ENCODE measurements at regions not wholly inside any gene's neighbourhood (a gene's known extent, or its start where the extent isn't known, plus 50 kb on each side); places are given as distances from the start of the nearest gene placed in this dataset.

DNA sequence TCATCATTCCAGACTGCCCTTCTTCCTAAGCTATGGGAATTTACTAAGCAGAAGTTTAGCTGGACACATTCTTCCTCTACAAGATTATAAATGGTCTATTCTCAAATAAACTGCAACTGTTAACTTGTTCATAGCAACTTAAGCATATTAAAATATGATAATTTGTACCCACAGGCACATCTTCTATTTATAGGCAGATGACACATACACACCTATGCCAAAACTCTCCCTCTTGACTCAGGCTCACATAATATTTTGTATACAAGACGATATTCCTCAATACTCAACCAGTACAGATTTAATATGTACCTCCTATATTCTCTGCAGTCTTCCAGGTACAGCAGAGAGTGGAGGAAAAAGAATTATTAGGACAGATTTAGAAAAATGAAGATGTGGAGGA is 232.7 kb upstream of the KIAA1217 start:
- no peak overlapping the region for H2BK20ac ChIP-seq (ENCODE audit: low read length)

More for the DNA sequence above, 232.7 kb upstream of the KIAA1217 start:
- Histone ChIP-seq H4K20me1 (replicated peaks in 1 of 2; ENCODE audit: control insufficient read depth in 1 of 2, insufficient read depth in 2 of 2, low read length in 2 of 2) (no peaks in the 10 kb centered on the region), H3K14ac (ENCODE audit: insufficient read length) (no peak overlapping the region), H4K8ac (ENCODE audit: extremely low read depth, insufficient read depth, low read length) (no peak overlapping the region), H3K56ac (replicated peaks; ENCODE audit: insufficient read length, low read depth, low read length) (no peak overlapping the region), H3K27me3 (replicated peaks in 1 of 4; ENCODE audit: control insufficient read depth in 3 of 4, extremely low read depth in 1 of 4, insufficient read depth in 3 of 4, low read length in 3 of 4) (no peaks in the 10 kb centered on the region), H2BK12ac (ENCODE audit: low read depth, low read length) (no peak overlapping the region), H3K4ac (replicated peaks; ENCODE audit: insufficient read length, low read depth, low read length) (no peak overlapping the region), H2AFZ (ENCODE audit: low read length) (no peak overlapping the region), H2BK120ac (replicated peaks; ENCODE audit: low read depth, low read length) (no peak overlapping the region), H3K4me2 (ENCODE audit: insufficient read depth in 1 of 2, low read depth in 2 of 2, low read length in 2 of 2) (no peak overlapping the region), H4K5ac (ENCODE audit: insufficient read length, low read depth, low read length) (no peak overlapping the region), H2AK5ac (ENCODE audit: low read depth, low read length) (no peak overlapping the region), H4K91ac (replicated peaks; ENCODE audit: insufficient read length, low read length) (no peak overlapping the region), H3K36me3 (ENCODE audit: control insufficient read depth in 2 of 4, insufficient read depth in 4 of 4, low read length in 3 of 4) (no peaks in the 10 kb centered on the region), H3K27ac (ENCODE audit: low read depth, low read length) (no peak overlapping the region), H3K4me1 (replicated peaks in 1 of 4; ENCODE audit: control insufficient read depth in 3 of 4, insufficient read depth in 4 of 4, low read length in 3 of 4) (peaks cover 0 to 2% (median under 1%) of the 10 kb centered on the region in 4 experiments; a peak in 3 of 7 replicates), H3K23me2 (ENCODE audit: low read depth, low read length) (no peaks in the 10 kb centered on the region), H3K79me1 (ENCODE audit: low read depth, low read length) (no peaks in the 10 kb centered on the region), H3K23ac (ENCODE audit: insufficient read length) (no peak overlapping the region), H3K18ac (ENCODE audit: extremely low read depth, low read length) (no peak overlapping the region), H3K9ac (replicated peaks in 1 of 4; ENCODE audit: extremely low read depth in 1 of 4, low read depth in 3 of 4, low read length in 3 of 4) (no peak overlapping the region), H3K4me3 (ENCODE audit: extremely low read depth in 1 of 4, insufficient read depth in 2 of 4, low read depth in 3 of 4, low read length in 4 of 4) (no peak overlapping the region), H2BK5ac (ENCODE audit: low read depth, low read length) (no peak overlapping the region), H3K79me2 (ENCODE audit: control insufficient read depth in 1 of 2, insufficient read depth in 2 of 2, low read length in 2 of 2) (no peaks in the 10 kb centered on the region), H2BK15ac (ENCODE audit: low read length) (no peak overlapping the region), H3K9me3 (ENCODE audit: insufficient read depth in 2 of 2, low read depth in 1 of 2, low read length in 1 of 2) (no peaks in the 10 kb centered on the region)
- FAIRE-seq = no peak
- ChIA-PET POLR2A (ENCODE audit: partially characterized antibody) (no interaction called here), CTCF (ENCODE audit: partially characterized antibody) (interaction anchor here (0.8 to 1.9 kb wide), 3 partner anchors 40 to 226 kb away, joined by 3 to 4 read pairs (median 4); no protein-coding TSS in a partner anchor)
- WGBS, 2 experiments (ENCODE audit: extremely low coverage in 1 of 2, insufficient coverage in 1 of 2, insufficient read length in 1 of 2, insufficient replicate concordance in 2 of 2, low coverage in 1 of 2, low lambda C conversion rate in 2 of 2, missing lambda C conversion rate in 1 of 2) = 82% methylated on average over 1 of the region's 1 CpG; no CpG with 5 or more reads in 1 of the 2 experiments
- no peak for DNase-seq (ENCODE audit: low read depth in 1 of 2, low spot score in 2 of 2)
- no peak for TF ChIP-seq NRF1 (IDR thresholded peaks at IDR 0.05; ENCODE audit: low read depth, low read length)
- no peak for TF ChIP-seq MAFK (IDR thresholded peaks at IDR 0.05; ENCODE audit: low read depth, low read length)
- no peak for TF ChIP-seq RBBP5 (IDR thresholded peaks at IDR 0.05; ENCODE audit: borderline replicate concordance, low read depth, low read length)
- no peak for TF ChIP-seq CREB1 (IDR thresholded peaks at IDR 0.05)
- no peak for TF ChIP-seq SRF (IDR thresholded peaks at IDR 0.05; ENCODE audit: low read depth, low read length)
- TF ChIP-seq HDAC2 (IDR thresholded peaks at IDR 0.05; ENCODE audit: borderline replicate concordance in 1 of 2, low read depth in 2 of 2, low read length in 2 of 2) = no peak
- no peak for TF ChIP-seq TCF12 (IDR thresholded peaks at IDR 0.05; ENCODE audit: low read depth, low read length)
- no peak for TF ChIP-seq FOSL1 (IDR thresholded peaks at IDR 0.05; ENCODE audit: insufficient read depth, low read depth, low read length)
- TF ChIP-seq TEAD4 (IDR thresholded peaks at IDR 0.05; ENCODE audit: low read depth, low read length) = no peak
- TF ChIP-seq GTF2F1 (IDR thresholded peaks at IDR 0.05; ENCODE audit: borderline replicate concordance, low read depth, low read length) = no peak
- no peak for TF ChIP-seq CTBP2 (IDR thresholded peaks at IDR 0.05; ENCODE audit: borderline replicate concordance, insufficient read depth, insufficient read length, low read length)
- no peak for TF ChIP-seq BCL11A (IDR thresholded peaks at IDR 0.05; ENCODE audit: low read depth in 2 of 2, low read length in 2 of 2)
- no peak for TF ChIP-seq JUND (IDR thresholded peaks at IDR 0.05; ENCODE audit: low read length)
- no peak for TF ChIP-seq TAF1 (IDR thresholded peaks at IDR 0.05; ENCODE audit: low read depth, low read length)
